Ovary (tissue), 7 donors: ENCODE measurements at regions not wholly inside any gene's neighbourhood (a gene's known extent, or its start where the extent isn't known, plus 50 kb on each side); places are given as distances from the start of the nearest gene placed in this dataset.

ENCODE experiments used
- DNase-seq, 5 donors: peaks; one replicate each; pipeline ENCODE4 v3.0.0-alpha.2; 2019 to 2020
- H3K27ac ChIP-seq, 2 donors: fragments of 200-600 bp; one replicate each; pipeline versions ENCODE4 v1.5.1 to v1.8.0; 2019 to 2022
- H3K27me3 ChIP-seq: fragments of 200-600 bp; one replicate; pipeline ENCODE4 v1.8.0; 2022
- H3K36me3 ChIP-seq: fragments of 200-600 bp; sonication (generic); one replicate; pipeline ENCODE4 v1.5.1; 2019
- H3K4me1 ChIP-seq: one replicate; pipeline ENCODE4 v1.8.1; 2013; ENCODE audit warnings: mild to moderate bottlenecking, moderate library complexity; ENCODE audit not compliant: insufficient read depth
- H3K4me3 ChIP-seq: fragments of 200-600 bp; sonication (generic); one replicate; pipeline ENCODE4 v1.5.1; 2017
- H3K9me3 ChIP-seq, 2 donors: fragments of 200-600 bp in 1 of 2; sonication (generic) in 1 of 2; one replicate each; pipeline versions ENCODE4 v1.5.1 to v1.8.1; 2013 to 2019; ENCODE audit warnings: mild to moderate bottlenecking in 1 of 2, moderate library complexity in 1 of 2
- CTCF ChIP-seq, 3 donors: fragments of 450-650 bp in 2 of 3; fragments of 200-600 bp in 1 of 3; IDR thresholded peaks; one replicate each; pipeline versions ENCODE4 v1.5.1 to v1.8.0; 2016 to 2022; ENCODE audit warnings: antibody characterized with exemption in 3 of 3, mild to moderate bottlenecking in 1 of 3
- EP300 ChIP-seq: sonication (generic); formaldehyde crosslinking; IDR thresholded peaks from one replicate; pipeline ENCODE4 v1.6.1; 2017; ENCODE audit warnings: antibody characterized with exemption
- POLR2A ChIP-seq: fragments of 450-650 bp; IDR thresholded peaks from one replicate; pipeline ENCODE4 v1.6.1; 2017; ENCODE audit warnings: antibody characterized with exemption, mild to moderate bottlenecking, moderate library complexity
- WGBS, 3 donors: extraction: QIAGEN DNeasy Blood & Tissue Kit in 1 of 3; methylation state at CpG; one replicate each; pipeline versions ENCODE4 v1.1.5 to v1.1.7; 2013 to 2017; 5-methylcytosine and 5-hydroxymethylcytosine counted together
- intact Hi-C, 4 donors: fragments of 100-400 bp; cut with DNase I; formaldehyde crosslinking; loops; one replicate each; pipeline versions ENCODE4 v1.11.0 to v1.15.1; 2022 to 2023
- donor health status: DM: no; HTN: no; CAD: no; lungs with moderate emphysema.
- donor health status: DM: no; HTN: no; CAD: no.
- donor health status: Bipolar disorder and iron deficiency.
- donor health status: DM: no; HTN: no; CAD: no.
- donor health status: DM: yes; HTN: yes; CAD: no.

DNA sequence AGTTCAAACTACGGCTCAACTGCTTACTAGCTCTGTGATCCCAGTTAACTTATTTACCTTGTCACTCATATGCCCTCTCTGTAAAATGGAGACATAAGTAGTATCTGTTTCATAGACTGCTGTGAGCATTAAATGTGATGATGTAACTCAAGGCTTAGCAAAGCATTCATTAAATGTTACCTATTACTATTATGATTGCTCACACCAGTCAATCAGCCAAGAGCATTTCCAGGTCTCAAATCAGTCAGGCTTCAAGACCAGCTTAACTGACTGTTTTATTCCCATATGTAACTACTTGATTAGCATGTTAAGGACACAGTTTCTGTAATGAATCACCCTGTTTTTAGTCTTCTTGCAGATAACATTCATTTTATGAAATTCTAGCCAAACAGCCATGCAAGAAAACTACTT is 413.3 kb downstream of the MLLT3 start:
- TF ChIP-seq EP300, result no peak
- no peak for TF ChIP-seq CTCF (IDR thresholded peaks at IDR 0.05)
- no peak for TF ChIP-seq POLR2A
- Histone ChIP-seq H3K4me1 (no peaks in the 10 kb centered on the region), H3K4me3 (no peak overlapping the region), H3K27ac (no peak overlapping the region), H3K27me3 (no peaks in the 10 kb centered on the region), H3K36me3 (no peaks in the 10 kb centered on the region), H3K9me3 (no peaks in the 10 kb centered on the region)
- intact Hi-C loops, result no loop called here
- DNase-seq, result no peak
- 82 to 96% (median 87%) methylated on average over 1 of the region's 1 CpG for WGBS, 3 donors

DNA sequence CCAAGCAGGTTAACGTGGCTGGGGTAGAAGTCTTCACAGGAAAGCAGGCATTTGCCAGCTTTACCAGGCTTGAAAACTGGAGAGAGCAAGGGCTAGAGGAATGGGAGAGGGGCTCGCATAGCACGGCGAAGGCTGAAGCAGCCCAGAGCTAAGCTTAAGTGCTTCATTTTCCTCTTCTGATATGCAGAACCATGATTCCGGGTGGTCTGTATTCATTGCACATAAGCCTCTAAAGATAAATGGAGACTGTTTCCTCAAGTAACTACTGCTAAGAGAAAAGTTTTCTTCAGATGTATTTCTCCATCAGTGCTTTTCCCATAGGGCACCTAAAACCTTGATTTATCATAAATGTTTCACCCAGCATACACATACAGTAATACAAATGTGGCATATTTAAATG is 414.1 kb downstream of the MLLT3 start:
- WGBS, 3 donors, result 92 to 94% (median 92%) methylated on average over 5 of the region's 5 CpGs
- no peaks in the 10 kb centered on the region for H3K4me1 ChIP-seq
- intact Hi-C loops, result no loop called here
- no peak overlapping the region for H3K4me3 ChIP-seq
- H3K27me3 ChIP-seq, result no peaks in the 10 kb centered on the region
- TF ChIP-seq POLR2A (no peak), CTCF (IDR thresholded peaks at IDR 0.05) (no peak), EP300 (no peak)
- DNase-seq, result no peak
- no peaks in the 10 kb centered on the region for H3K36me3 ChIP-seq
- H3K9me3 ChIP-seq, result no peaks in the 10 kb centered on the region
- H3K27ac ChIP-seq, result no peak overlapping the region

- no peak overlapping the region for H3K4me3 ChIP-seq
- H3K9me3 ChIP-seq, result no peaks in the 10 kb centered on the region
- no peaks in the 10 kb centered on the region for H3K27me3 ChIP-seq
- 41 to 52% (median 49%) methylated on average over 1 of the region's 1 CpG for WGBS, 3 donors
- DNase-seq, result no peak
- TF ChIP-seq CTCF (IDR thresholded peaks at IDR 0.05), result no peak
- no peak for TF ChIP-seq POLR2A
- TF ChIP-seq EP300, result no peak
- H3K36me3 ChIP-seq, result no peaks in the 10 kb centered on the region
- no peaks in the 10 kb centered on the region for H3K4me1 ChIP-seq
- H3K27ac ChIP-seq, result no peak overlapping the region
- intact Hi-C loops, result no loop called here
Observed at GRCh38 chr9:20207176-20207575, 415.1 kb downstream of the MLLT3 start.

GRCh38 chr9:20205821-20206220 is 416.5 kb downstream of the MLLT3 start:
- H3K27me3 ChIP-seq, result no peaks in the 10 kb centered on the region
- WGBS, 3 donors, result 74 to 79% (median 77%) methylated on average over 2 of the region's 2 CpGs
- H3K4me1 ChIP-seq, result no peaks in the 10 kb centered on the region
- intact Hi-C loops, result no loop called here
- H3K4me3 ChIP-seq, result no peak overlapping the region
- H3K27ac ChIP-seq, result no peak overlapping the region
- no peaks in the 10 kb centered on the region for H3K9me3 ChIP-seq
- no peak for DNase-seq
- no peak for TF ChIP-seq POLR2A
- no peak for TF ChIP-seq CTCF (IDR thresholded peaks at IDR 0.05)
- no peak for TF ChIP-seq EP300
- no peaks in the 10 kb centered on the region for H3K36me3 ChIP-seq

DNA sequence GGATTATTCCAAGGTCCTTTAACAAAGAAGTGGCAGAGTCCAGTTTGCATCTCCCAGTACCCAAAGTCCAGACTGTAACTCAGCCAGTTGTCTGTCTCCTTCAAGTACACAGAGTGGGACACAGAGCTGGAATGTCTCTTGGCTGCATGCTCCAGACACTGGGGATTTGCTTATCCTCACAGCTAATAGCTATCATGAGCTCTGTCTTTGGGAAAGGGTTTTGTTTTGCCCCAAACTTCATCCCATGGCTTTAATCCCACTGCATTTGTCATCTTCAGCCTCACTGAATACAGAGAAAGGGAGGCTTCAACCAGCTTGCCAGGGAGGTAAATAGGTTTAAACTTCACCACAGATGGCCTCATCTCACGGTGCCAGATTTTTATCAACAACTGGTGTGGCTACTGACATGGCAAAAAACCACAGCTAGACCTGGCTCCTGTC is 412.2 kb upstream of the SLC24A2 start:
- no peak overlapping the region for H3K27ac ChIP-seq
- TF ChIP-seq CTCF (IDR thresholded peaks at IDR 0.05), result no peak
- TF ChIP-seq EP300, result no peak
- no peak for TF ChIP-seq POLR2A
- 48 to 65% (median 53%) methylated on average over 1 of the region's 1 CpG for WGBS, 3 donors

More for the DNA sequence above, 412.2 kb upstream of the SLC24A2 start:
- intact Hi-C loops, result no loop called here
- Histone ChIP-seq H3K4me3 (no peak overlapping the region), H3K36me3 (no peaks in the 10 kb centered on the region), H3K27me3 (no peaks in the 10 kb centered on the region), H3K9me3 (peaks cover 0 to 2% of the 10 kb centered on the region in 2 donors), H3K4me1 (no peaks in the 10 kb centered on the region)
- no peak for DNase-seq
